Gastrocnemius medialis (tissue), 4 donors: ENCODE measurements at regions not wholly inside any gene's neighbourhood (a gene's known extent, or its start where the extent isn't known, plus 50 kb on each side); places are given as distances from the start of the nearest gene placed in this dataset.

Source experiments
- POLR2A ChIP-seq, 2 donors: fragments of 450-650 bp; IDR thresholded peaks; one replicate each; pipeline ENCODE4 v1.6.1; 2017; ENCODE audit warnings: antibody characterized with exemption in 2 of 2, mild to moderate bottlenecking in 2 of 2, moderate library complexity in 2 of 2
- TF ChIP-seq, protein P1 (sequence below), 5 experiments: fragments of 450-650 bp in 3 of 5; fragments of 200-600 bp in 2 of 5; sonication (generic) in 2 of 5; IDR thresholded peaks in 4 of 5; conservative IDR thresholded peaks in 1 of 5; 1 replicate in 4 of 5; 2 replicates in 1 of 5; pipeline ENCODE4 v1.5.1; 2016 to 2019; ENCODE audit warnings: antibody characterized with exemption in 5 of 5, mild to moderate bottlenecking in 3 of 5, moderate library complexity in 3 of 5

DNA sequence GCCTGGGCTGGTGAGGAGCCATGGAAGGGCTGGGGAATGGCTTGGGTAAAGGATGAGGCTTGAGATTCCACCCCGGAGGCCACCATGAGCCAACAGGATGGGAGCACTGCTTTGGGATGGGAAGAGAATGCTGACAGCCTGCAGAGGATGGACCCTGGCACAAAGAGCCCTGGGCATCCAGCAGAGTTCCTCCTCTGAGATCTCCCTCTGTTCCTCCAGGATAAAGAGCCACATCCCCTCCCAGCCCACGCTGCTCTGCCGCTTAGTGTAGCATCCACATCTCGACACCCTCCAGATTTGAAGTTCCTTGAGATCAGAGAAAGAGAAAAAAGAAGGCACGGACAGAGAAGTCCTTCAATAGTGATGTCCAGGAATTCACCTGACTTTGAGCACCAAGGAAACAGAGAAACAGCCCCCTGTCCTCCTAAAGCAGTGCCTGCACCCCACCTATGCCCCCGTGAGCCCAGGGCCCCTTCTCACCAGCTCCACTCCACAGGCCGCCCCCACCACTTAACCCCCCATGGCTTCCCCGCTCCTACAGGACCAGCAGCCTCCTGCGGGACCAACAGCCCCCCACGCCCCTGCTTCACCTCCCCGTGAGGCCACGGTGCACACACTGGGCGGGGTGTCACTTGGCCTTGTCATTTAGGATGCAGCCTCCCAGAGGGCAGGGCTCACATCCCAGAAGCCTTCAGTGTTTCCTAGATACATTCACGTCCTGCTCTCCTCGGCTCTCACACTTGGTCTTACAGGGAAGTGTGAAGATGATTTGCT, 180.5 kb downstream of the SHANK2 start:
- TF ChIP-seq, protein P1, sequence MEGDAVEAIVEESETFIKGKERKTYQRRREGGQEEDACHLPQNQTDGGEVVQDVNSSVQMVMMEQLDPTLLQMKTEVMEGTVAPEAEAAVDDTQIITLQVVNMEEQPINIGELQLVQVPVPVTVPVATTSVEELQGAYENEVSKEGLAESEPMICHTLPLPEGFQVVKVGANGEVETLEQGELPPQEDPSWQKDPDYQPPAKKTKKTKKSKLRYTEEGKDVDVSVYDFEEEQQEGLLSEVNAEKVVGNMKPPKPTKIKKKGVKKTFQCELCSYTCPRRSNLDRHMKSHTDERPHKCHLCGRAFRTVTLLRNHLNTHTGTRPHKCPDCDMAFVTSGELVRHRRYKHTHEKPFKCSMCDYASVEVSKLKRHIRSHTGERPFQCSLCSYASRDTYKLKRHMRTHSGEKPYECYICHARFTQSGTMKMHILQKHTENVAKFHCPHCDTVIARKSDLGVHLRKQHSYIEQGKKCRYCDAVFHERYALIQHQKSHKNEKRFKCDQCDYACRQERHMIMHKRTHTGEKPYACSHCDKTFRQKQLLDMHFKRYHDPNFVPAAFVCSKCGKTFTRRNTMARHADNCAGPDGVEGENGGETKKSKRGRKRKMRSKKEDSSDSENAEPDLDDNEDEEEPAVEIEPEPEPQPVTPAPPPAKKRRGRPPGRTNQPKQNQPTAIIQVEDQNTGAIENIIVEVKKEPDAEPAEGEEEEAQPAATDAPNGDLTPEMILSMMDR (IDR thresholded peaks at IDR 0.05 in 4 of 5, conservative IDR thresholded peaks at IDR 0.05 in 1 of 5) = no peak
- TF ChIP-seq POLR2A (IDR thresholded peaks at IDR 0.05) = no peak
